Breast epithelium (tissue), 4 donors: ENCODE measurements at regions not wholly inside any gene's neighbourhood (a gene's known extent, or its start where the extent isn't known, plus 50 kb on each side); places are given as distances from the start of the nearest gene placed in this dataset.

Experiments used
- DNase-seq, 2 donors: peaks; one replicate each; pipeline ENCODE4 v3.0.0-alpha.2; 2019; ENCODE audit warnings: low spot score in 2 of 2
- H3K27ac ChIP-seq, 2 donors: fragments of 200-600 bp; sonication (generic) in 1 of 2; one replicate each; pipeline ENCODE4 v1.5.1; 2016 to 2019; ENCODE audit warnings: mild to moderate bottlenecking in 1 of 2
- H3K27me3 ChIP-seq, 2 donors: fragments of 200-600 bp; sonication (generic) in 1 of 2; one replicate each; pipeline versions ENCODE4 v1.5.1 to v1.6.0; 2017 to 2019; ENCODE audit warnings: control low read depth in 1 of 2, mild to moderate bottlenecking in 1 of 2
- H3K36me3 ChIP-seq: fragments of 200-600 bp; one replicate; pipeline ENCODE4 v1.5.1; 2019
- H3K4me1 ChIP-seq, 2 donors: fragments of 200-600 bp; sonication (generic); one replicate each; pipeline ENCODE4 v1.5.1; 2016 to 2019; ENCODE audit warnings: control low read depth in 1 of 2
- H3K4me3 ChIP-seq, 3 donors: fragments of 200-600 bp; sonication (generic); 1 replicate in 2 of 3; 2 replicates in 1 of 3; pipeline ENCODE4 v1.5.1; 2016 to 2019; ENCODE audit warnings: mild to moderate bottlenecking in 3 of 3, moderate library complexity in 2 of 3
- H3K9me3 ChIP-seq, 2 donors: fragments of 200-600 bp; sonication (generic) in 1 of 2; one replicate each; pipeline ENCODE4 v1.5.1; 2016 to 2019; ENCODE audit warnings: control low read depth in 1 of 2
- POLR2A ChIP-seq: fragments of 450-650 bp; IDR thresholded peaks from one replicate; pipeline ENCODE4 v1.6.1; 2016; ENCODE audit warnings: antibody characterized with exemption, mild to moderate bottlenecking, moderate library complexity
- POLR2AphosphoS5 ChIP-seq, 3 donors: sonication (generic); formaldehyde crosslinking; IDR thresholded peaks; one replicate each; pipeline ENCODE4 v1.6.1; 2017; ENCODE audit warnings: antibody characterized with exemption in 3 of 3
- intact Hi-C: fragments of 100-400 bp; cut with DNase I; formaldehyde crosslinking; loops from one replicate; pipeline ENCODE4 v1.15.1; 2023; ENCODE audit warnings: low total_unique reads
- TF ChIP-seq, protein P1 (sequence below), 3 donors: fragments of 450-650 bp; IDR thresholded peaks; one replicate each; pipeline ENCODE4 v1.5.1; 2016 to 2017; ENCODE audit warnings: antibody characterized with exemption in 3 of 3, mild to moderate bottlenecking in 3 of 3, moderate library complexity in 3 of 3

DNA sequence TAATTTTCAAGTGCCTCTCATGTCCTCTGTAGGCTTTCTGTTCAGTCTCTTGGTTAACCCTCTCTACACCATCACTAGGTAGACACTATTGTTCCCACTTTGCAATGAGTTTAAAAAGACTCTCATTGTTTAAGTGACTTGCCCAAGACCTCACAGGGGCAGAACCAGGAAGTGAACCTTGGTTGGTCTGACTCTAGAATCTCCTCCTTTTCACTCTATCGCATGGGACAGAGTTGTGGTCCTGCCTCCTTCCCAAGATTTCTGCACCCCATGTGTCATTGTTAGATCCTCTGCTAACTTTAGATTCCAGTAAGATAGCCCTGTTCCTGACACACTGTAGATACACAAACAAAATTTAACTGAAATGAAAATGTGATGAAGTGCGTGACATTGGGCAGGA, 481.7 kb upstream of the USP24 start:
- no peak for DNase-seq
- intact Hi-C loops, result no loop called here
- Histone ChIP-seq H3K27me3 (no peaks in the 10 kb centered on the region), H3K4me1 (no peaks in the 10 kb centered on the region), H3K27ac (peak overlapping the region in 1 of 2 donors; percentile 53), H3K36me3 (no peaks in the 10 kb centered on the region), H3K4me3 (no peak overlapping the region), H3K9me3 (no peaks in the 10 kb centered on the region)
- TF ChIP-seq POLR2A (no peak), POLR2AphosphoS5 (IDR thresholded peaks at IDR 0.05) (no peak)
- TF ChIP-seq, protein P1, sequence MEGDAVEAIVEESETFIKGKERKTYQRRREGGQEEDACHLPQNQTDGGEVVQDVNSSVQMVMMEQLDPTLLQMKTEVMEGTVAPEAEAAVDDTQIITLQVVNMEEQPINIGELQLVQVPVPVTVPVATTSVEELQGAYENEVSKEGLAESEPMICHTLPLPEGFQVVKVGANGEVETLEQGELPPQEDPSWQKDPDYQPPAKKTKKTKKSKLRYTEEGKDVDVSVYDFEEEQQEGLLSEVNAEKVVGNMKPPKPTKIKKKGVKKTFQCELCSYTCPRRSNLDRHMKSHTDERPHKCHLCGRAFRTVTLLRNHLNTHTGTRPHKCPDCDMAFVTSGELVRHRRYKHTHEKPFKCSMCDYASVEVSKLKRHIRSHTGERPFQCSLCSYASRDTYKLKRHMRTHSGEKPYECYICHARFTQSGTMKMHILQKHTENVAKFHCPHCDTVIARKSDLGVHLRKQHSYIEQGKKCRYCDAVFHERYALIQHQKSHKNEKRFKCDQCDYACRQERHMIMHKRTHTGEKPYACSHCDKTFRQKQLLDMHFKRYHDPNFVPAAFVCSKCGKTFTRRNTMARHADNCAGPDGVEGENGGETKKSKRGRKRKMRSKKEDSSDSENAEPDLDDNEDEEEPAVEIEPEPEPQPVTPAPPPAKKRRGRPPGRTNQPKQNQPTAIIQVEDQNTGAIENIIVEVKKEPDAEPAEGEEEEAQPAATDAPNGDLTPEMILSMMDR (IDR thresholded peaks at IDR 0.05), result no peak

DNA sequence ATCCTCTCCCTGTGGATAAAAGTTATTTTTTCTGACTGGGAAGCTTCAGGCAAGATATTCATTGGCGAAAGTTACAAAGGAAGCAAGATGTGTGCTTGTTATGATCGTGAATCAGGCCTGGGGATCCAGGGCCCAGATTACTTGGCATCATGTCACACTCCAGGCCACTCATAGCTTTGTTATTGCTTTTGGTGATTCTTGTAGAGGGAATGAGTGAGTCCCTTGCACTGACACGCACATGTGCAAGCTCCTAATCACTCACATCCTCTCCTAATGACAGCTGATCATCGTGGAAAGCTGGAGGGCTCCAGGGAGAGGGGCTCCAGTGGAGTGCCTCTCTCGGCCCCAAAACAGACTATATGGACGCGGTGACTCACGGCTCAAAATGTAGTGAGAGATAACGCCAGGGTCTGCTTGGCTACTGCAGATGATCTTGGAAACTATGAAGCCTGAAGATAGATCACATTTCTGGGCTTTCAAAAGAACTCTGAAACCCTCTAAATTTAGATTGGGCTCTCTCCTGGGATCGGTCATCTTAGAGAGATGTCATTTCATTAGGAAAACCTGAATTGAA, 481.1 kb upstream of the USP24 start:
- no peaks in the 10 kb centered on the region for H3K4me1 ChIP-seq
- intact Hi-C loops, result no loop called here
- DNase-seq, result no peak

DNA sequence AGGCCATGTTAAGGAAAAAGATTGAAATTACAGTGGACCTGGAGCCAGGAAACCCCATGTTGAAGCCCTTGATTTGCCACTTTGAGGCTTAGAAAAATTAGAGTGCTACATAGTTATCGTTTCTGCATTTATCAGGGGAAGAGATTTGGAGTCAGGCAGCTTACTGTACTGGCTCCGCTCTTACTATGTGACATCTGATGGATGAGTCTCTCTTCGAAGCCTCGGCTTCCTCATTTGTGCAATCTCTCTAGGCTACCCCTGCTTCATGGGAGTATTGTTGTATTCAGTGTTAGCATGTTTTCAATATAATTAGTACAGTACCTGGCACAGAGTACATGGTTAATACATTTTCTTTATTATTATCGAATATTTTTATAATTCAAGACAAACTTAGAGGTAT, 480.4 kb upstream of the USP24 start:
- intact Hi-C loops, result no loop called here
- Histone ChIP-seq H3K4me3 (no peak overlapping the region), H3K27me3 (no peaks in the 10 kb centered on the region), H3K4me1 (no peaks in the 10 kb centered on the region), H3K9me3 (no peaks in the 10 kb centered on the region), H3K36me3 (no peaks in the 10 kb centered on the region), H3K27ac (peak overlapping the region in 1 of 2 donors; percentile 30)
- TF ChIP-seq, protein P1 (IDR thresholded peaks at IDR 0.05), result no peak
- TF ChIP-seq POLR2A, result no peak
- no peak for TF ChIP-seq POLR2AphosphoS5 (IDR thresholded peaks at IDR 0.05)
- DNase-seq, result no peak

More for the DNA sequence above, 481.1 kb upstream of the USP24 start:
- H3K9me3 ChIP-seq, result no peaks in the 10 kb centered on the region
- TF ChIP-seq POLR2A (no peak), POLR2AphosphoS5 (IDR thresholded peaks at IDR 0.05) (peak in 1 of 3 donors; percentile 47)
- H3K27ac ChIP-seq, result peak overlapping the region; percentile 9 to 53
- H3K4me3 ChIP-seq, result no peak overlapping the region
- no peaks in the 10 kb centered on the region for H3K27me3 ChIP-seq
- no peaks in the 10 kb centered on the region for H3K36me3 ChIP-seq

DNA sequence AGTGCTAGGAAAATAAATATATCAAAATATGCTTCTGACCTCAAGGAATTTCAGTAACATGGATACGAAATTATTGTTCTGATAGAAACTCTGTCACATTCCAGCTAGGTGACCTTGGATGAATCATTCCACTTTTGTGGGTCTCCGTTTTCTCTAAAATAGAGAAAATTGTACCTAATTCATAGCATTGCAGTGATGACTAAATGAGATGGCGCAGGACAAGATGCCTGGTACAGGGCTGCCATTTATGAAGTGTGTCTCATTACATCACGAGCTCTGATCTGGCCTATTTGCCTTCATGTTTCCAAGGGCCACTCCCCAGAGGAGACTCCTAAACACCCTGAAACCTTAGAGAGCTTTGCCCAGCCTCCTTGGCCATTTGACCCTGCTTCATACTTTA, 480.0 kb upstream of the USP24 start:
- H3K4me1 ChIP-seq, result no peaks in the 10 kb centered on the region
- no peaks in the 10 kb centered on the region for H3K9me3 ChIP-seq
- no peaks in the 10 kb centered on the region for H3K27me3 ChIP-seq
- H3K4me3 ChIP-seq, result no peak overlapping the region
- H3K36me3 ChIP-seq, result no peaks in the 10 kb centered on the region
- TF ChIP-seq POLR2A, result no peak
- no peak for TF ChIP-seq POLR2AphosphoS5 (IDR thresholded peaks at IDR 0.05)
- TF ChIP-seq, protein P1 (IDR thresholded peaks at IDR 0.05), result no peak
- peak overlapping the region in 1 of 2 donors; percentile 30 for H3K27ac ChIP-seq
- no peak for DNase-seq
- intact Hi-C loops, result no loop called here

DNA sequence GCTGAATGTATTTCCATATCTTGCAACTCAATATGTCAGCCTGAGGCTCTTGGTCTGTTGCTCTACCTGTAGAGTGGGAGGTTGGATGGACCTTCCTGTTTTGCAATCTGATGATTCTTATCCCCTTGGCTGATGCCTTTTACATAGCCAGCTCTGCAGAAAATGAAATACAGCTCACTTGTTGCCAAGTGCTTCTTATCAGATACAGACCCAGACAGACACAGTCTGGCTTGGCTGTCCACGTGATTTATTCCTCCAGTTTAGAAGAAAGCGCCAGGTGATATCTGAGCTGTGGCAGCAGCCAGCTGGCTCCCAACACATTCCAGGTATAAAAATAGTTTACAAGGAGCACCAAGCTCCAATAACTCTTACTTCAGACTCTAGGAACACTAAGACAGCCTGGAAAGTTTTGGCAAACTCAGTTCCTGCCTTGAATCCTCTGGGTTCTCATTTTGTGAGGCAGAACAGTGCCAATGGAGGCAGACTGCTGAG, 479.2 kb upstream of the USP24 start:
- intact Hi-C loops, result no loop called here
- Histone ChIP-seq H3K36me3 (no peaks in the 10 kb centered on the region), H3K9me3 (no peaks in the 10 kb centered on the region), H3K27ac (peak overlapping the region; percentile 8 to 12), H3K27me3 (no peaks in the 10 kb centered on the region), H3K4me3 (no peak overlapping the region), H3K4me1 (no peaks in the 10 kb centered on the region)
- TF ChIP-seq POLR2AphosphoS5 (IDR thresholded peaks at IDR 0.05), result no peak
- no peak for TF ChIP-seq POLR2A
- TF ChIP-seq, protein P1 (IDR thresholded peaks at IDR 0.05), result no peak
- DNase-seq, result peak in 1 of 2 donors; percentile 24
